HepG2 (cell line): ENCODE measurements at regions not wholly inside any gene's neighbourhood (a gene's known extent, or its start where the extent isn't known, plus 50 kb on each side); places are given as distances from the start of the nearest gene placed in this dataset.

Experiments used
- ATAC-seq: fragments of 200-7000 bp; cut with Tn5 transposase; 3 replicates; pipeline ENCODE4 v1.9.1; 2020; ENCODE audit warnings: mild to moderate bottlenecking, moderate library complexity
- BruUV-seq: library from RNA; stranded (reverse); fragments of 400-500 nt; replicated peaks from 2 replicates; lab custom pipeline; 2021; lab: Mats Ljungman, UMichigan
- CTCF ChIA-PET: fragments of 300-600 bp; formaldehyde crosslinking; extraction: SDS; loops from one replicate; lab custom pipeline; 2021; ENCODE audit warnings: low total read pairs, inconsistent platforms, low intra/inter-chr PET ratio; lab: Yijun Ruan, JAX
- POLR2A ChIA-PET: fragments of 350-600 bp; sonication (Branson Sonifier 250); formaldehyde crosslinking; loops from one replicate; lab custom pipeline; 2020; ENCODE audit warnings: antibody characterized with exemption, inconsistent platforms; lab: Yijun Ruan, JAX
- DNase-seq: peaks from one replicate; pipeline ENCODE4 v3.0.0-alpha.2; 2015; ENCODE audit warnings: low spot score
- FAIRE-seq: peaks from 3 replicates; lab custom pipeline; 2011; peaks lifted over from hg19 to GRCh38; lab: Jason Lieb, UNC
- H2AFZ ChIP-seq: one replicate; pipeline ENCODE4 v1.6.1; 2011; ENCODE audit warnings: low read length, inconsistent platforms
- H3K27ac ChIP-seq: fragments of 300-600 bp; 3 replicates; pipeline ENCODE4 v1.8.0; 2011; ENCODE audit warnings: mixed run types, mild to moderate bottlenecking, mixed read lengths, low read length, inconsistent platforms; ENCODE audit not compliant: insufficient read depth; ENCODE audit errors: extremely low read length
- H3K27me3 ChIP-seq, 2 experiments: fragments of 200-600 bp in 1 of 2; 2 replicates in 1 of 2; 3 replicates in 1 of 2; pipeline versions ENCODE4 v1.6.0 to v1.8.0; 2011; ENCODE audit warnings: low read length in 2 of 2, mild to moderate bottlenecking in 2 of 2, moderate library complexity in 2 of 2, inconsistent platforms in 1 of 2; ENCODE audit not compliant: insufficient read depth in 2 of 2, control insufficient read depth in 1 of 2
- H3K36me3 ChIP-seq, 2 experiments: fragments of 200-600 bp in 1 of 2; replicated peaks in 1 of 2; 2 replicates in 1 of 2; 3 replicates in 1 of 2; pipeline versions ENCODE4 v1.5.1 to v1.8.0; 2011; ENCODE audit warnings: low read length in 2 of 2, inconsistent platforms in 1 of 2; ENCODE audit not compliant: insufficient read depth in 2 of 2, control insufficient read depth in 1 of 2
- H3K4me1 ChIP-seq: 2 replicates; pipeline ENCODE4 v1.5.1; 2012; ENCODE audit warnings: low read length, inconsistent platforms; ENCODE audit not compliant: insufficient read depth
- H3K4me2 ChIP-seq: 2 replicates; pipeline ENCODE4 v1.6.0; 2011; ENCODE audit warnings: low read depth, low read length, inconsistent platforms
- H3K4me3 ChIP-seq, 3 experiments: fragments of 200-600 bp in 1 of 3; sonication (generic), shearing (Covaris generic) in 1 of 3; replicated peaks in 1 of 3; 2 replicates each; pipeline ENCODE4 v1.5.1; 2011 to 2016; ENCODE audit warnings: low read length in 3 of 3, inconsistent platforms in 2 of 3, low read depth in 2 of 3, mild to moderate bottlenecking in 2 of 3, control low read depth in 1 of 3, mixed read lengths in 1 of 3; ENCODE audit not compliant: insufficient read depth in 1 of 3
- H3K79me2 ChIP-seq: one replicate; pipeline ENCODE4 v1.6.1; 2011; ENCODE audit warnings: low read length, inconsistent platforms; ENCODE audit not compliant: insufficient read depth
- H3K9ac ChIP-seq: 2 replicates; pipeline ENCODE4 v1.6.0; 2011; ENCODE audit warnings: mild to moderate bottlenecking, low read depth, low read length, inconsistent platforms; ENCODE audit not compliant: insufficient read depth
- H3K9me3 ChIP-seq: 2 replicates; pipeline ENCODE4 v1.5.1; 2012; ENCODE audit warnings: mild to moderate bottlenecking, low read length
- H4K20me1 ChIP-seq: 2 replicates; pipeline ENCODE4 v1.6.0; 2011; ENCODE audit warnings: inconsistent platforms, mild to moderate bottlenecking, low read length, moderate library complexity; ENCODE audit not compliant: insufficient read depth
- ATAD3A ChIP-seq: sonication (generic); formaldehyde crosslinking; IDR thresholded peaks from 2 replicates; pipeline ENCODE4 v1.4.0; 2020; ENCODE audit warnings: missing genetic modification reagents
- KDM2A ChIP-seq: sonication (generic); formaldehyde crosslinking; IDR thresholded peaks from 2 replicates; pipeline ENCODE4 v1.4.0; 2020; ENCODE audit warnings: low read depth, missing genetic modification reagents, borderline replicate concordance
- MIXL1 ChIP-seq: IDR thresholded peaks from 2 replicates; pipeline ENCODE4 v1.6.1; 2016
- NBN ChIP-seq: fragments of 450-650 bp; conservative IDR thresholded peaks from 2 replicates; pipeline ENCODE4 v1.6.1; 2017
- NPAS2 ChIP-seq: sonication (generic); formaldehyde crosslinking; IDR thresholded peaks from 2 replicates; pipeline ENCODE4 v1.8.0; 2022; ENCODE audit warnings: mild to moderate bottlenecking, missing genetic modification reagents, borderline replicate concordance
- NRL ChIP-seq: sonication (generic); formaldehyde crosslinking; IDR thresholded peaks from 2 replicates; pipeline ENCODE4 v1.5.0; 2020; ENCODE audit warnings: missing genetic modification reagents, mild to moderate bottlenecking, moderate library complexity, borderline replicate concordance
- PRDM15 ChIP-seq: sonication (generic); formaldehyde crosslinking; IDR thresholded peaks from 2 replicates; pipeline ENCODE4 v1.4.0; 2020; ENCODE audit warnings: missing genetic modification reagents
- PTBP1 ChIP-seq: fragments of 200-400 bp; formaldehyde crosslinking; IDR thresholded peaks from 2 replicates; pipeline ENCODE4 v1.6.1; 2018; ENCODE audit warnings: low read length, low read depth; ENCODE audit not compliant: poor library complexity, severe bottlenecking
- RFXANK ChIP-seq: IDR thresholded peaks from 2 replicates; pipeline ENCODE4 v1.6.1; 2016
- RFXAP ChIP-seq: sonication (generic); formaldehyde crosslinking; IDR thresholded peaks from 2 replicates; pipeline ENCODE4 v1.4.0; 2020; ENCODE audit warnings: missing genetic modification reagents, borderline replicate concordance
- SALL2 ChIP-seq: sonication (generic); formaldehyde crosslinking; IDR thresholded peaks from 2 replicates; pipeline ENCODE4 v1.8.1; 2023; ENCODE audit warnings: mild to moderate bottlenecking, missing genetic modification reagents, inconsistent platforms
- SP1 ChIP-seq, 2 experiments: fragments of 450-650 bp in 1 of 2; sonication (generic) in 1 of 2; formaldehyde crosslinking in 1 of 2; IDR thresholded peaks; 2 replicates each; pipeline versions ENCODE4 v1.4.0 to v1.6.1; 2016 to 2020; ENCODE audit warnings: missing genetic modification reagents in 1 of 2
- SRY ChIP-seq: sonication (generic); formaldehyde crosslinking; IDR thresholded peaks from 2 replicates; pipeline ENCODE4 v1.8.0; 2022; ENCODE audit warnings: mild to moderate bottlenecking, missing genetic modification reagents
- THYN1 ChIP-seq: sonication (generic); formaldehyde crosslinking; IDR thresholded peaks from 2 replicates; pipeline ENCODE4 v1.8.1; 2023; ENCODE audit warnings: low read depth, mild to moderate bottlenecking, moderate library complexity, missing genetic modification reagents, borderline replicate concordance
- ZFP62 ChIP-seq: sonication (generic); formaldehyde crosslinking; IDR thresholded peaks from 2 replicates; pipeline ENCODE4 v1.4.0; 2020; ENCODE audit warnings: missing genetic modification reagents
- ZNF274 ChIP-seq: sonication (generic); formaldehyde crosslinking; IDR thresholded peaks from 2 replicates; pipeline ENCODE4 v1.5.1; 2020; ENCODE audit warnings: mild to moderate bottlenecking, missing genetic modification reagents
- ZNF503 ChIP-seq: sonication (generic); formaldehyde crosslinking; IDR thresholded peaks from 2 replicates; pipeline ENCODE4 v1.4.0; 2020; ENCODE audit warnings: missing genetic modification reagents
- ZNF775 ChIP-seq: sonication (generic); formaldehyde crosslinking; IDR thresholded peaks from 2 replicates; pipeline ENCODE4 v1.4.0; 2020; ENCODE audit warnings: missing genetic modification reagents, mild to moderate bottlenecking, moderate library complexity, borderline replicate concordance
- WGBS: methylation state at CpG from one replicate; pipeline ENCODE4 v1.1.6; 2017; ENCODE audit warnings: low lambda C conversion rate; 5-methylcytosine and 5-hydroxymethylcytosine counted together
- in situ Hi-C: cut with HindIII; loops from 2 replicates; pipeline ENCODE4 v1.10.0; 2017; ENCODE audit warnings: low pct_unique_long_range_greater_than_20kb; ENCODE audit not compliant: extremely low pct_ligation_motif_present
- intact Hi-C: fragments of 100-400 bp; cut with micrococcal nuclease; formaldehyde crosslinking; loops from one replicate; pipeline ENCODE4 v1.10.0; 2022; ENCODE audit not compliant: unreplicated experiment
- TF ChIP-seq, protein P1 (sequence below): IDR thresholded peaks from 2 replicates; pipeline ENCODE4 v1.6.1; 2012; ENCODE audit warnings: inconsistent platforms

GRCh38 chr12:58313091-58313855 is 371.9 kb downstream of the ATP23 start:
- in situ Hi-C loops (no loop called here), intact Hi-C loops (no loop called here)
- no peak for FAIRE-seq
- WGBS = 53% methylated on average over 4 of the region's 4 CpGs
- no peak overlapping the region for H2AFZ ChIP-seq
- no peaks in the 10 kb centered on the region for H3K79me2 ChIP-seq
- H4K20me1 ChIP-seq = no peaks in the 10 kb centered on the region
- BruUV-seq = no TSS peak
- no peaks in the 10 kb centered on the region for H3K27me3 ChIP-seq
- ChIA-PET POLR2A (no interaction called here), CTCF (no interaction called here)
- ATAC-seq = no peak
- H3K9me3 ChIP-seq = no peaks in the 10 kb centered on the region
- no peak overlapping the region for H3K4me3 ChIP-seq
- H3K36me3 ChIP-seq = no peaks in the 10 kb centered on the region
- H3K4me2 ChIP-seq = no peak overlapping the region
- H3K4me1 ChIP-seq = no peaks in the 10 kb centered on the region
- no peak overlapping the region for H3K9ac ChIP-seq
- H3K27ac ChIP-seq = no peak overlapping the region
- DNase-seq = no peak
- TF ChIP-seq ZNF503 (CRISPR knock-in tag) (no peak), RFXAP (CRISPR knock-in tag) (no peak), PRDM15 (CRISPR knock-in tag) (no peak), SP1 (IDR thresholded peaks at IDR 0.05) (no peak), SP1 (CRISPR knock-in tag; IDR thresholded peaks at IDR 0.05) (no peak), NPAS2 (no peak), ZNF274 (CRISPR knock-in tag) (no peak), ZFP62 (CRISPR knock-in tag) (no peak), KDM2A (CRISPR knock-in tag) (no peak), SALL2 (no peak), SRY (CRISPR knock-in tag) (no peak), THYN1 (CRISPR knock-in tag) (no peak), MIXL1 (CRISPR knock-in tag) (no peak), NRL (CRISPR knock-in tag) (no peak), ZNF775 (CRISPR knock-in tag) (no peak), ATAD3A (CRISPR knock-in tag) (no peak), PTBP1 (no peak), RFXANK (CRISPR knock-in tag) (no peak), NBN (no peak)
- TF ChIP-seq, protein P1, sequence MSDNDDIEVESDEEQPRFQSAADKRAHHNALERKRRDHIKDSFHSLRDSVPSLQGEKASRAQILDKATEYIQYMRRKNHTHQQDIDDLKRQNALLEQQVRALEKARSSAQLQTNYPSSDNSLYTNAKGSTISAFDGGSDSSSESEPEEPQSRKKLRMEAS = no peak
